ENCODE measurements at regions not wholly inside any gene's neighbourhood (a gene's known extent, or its start where the extent isn't known, plus 50 kb on each side); places are given as distances from the start of the nearest gene placed in this dataset.

- TF ChIP-seq TAF1 (IDR thresholded peaks at IDR 0.05; ENCODE audit: borderline replicate concordance, insufficient read depth, low read length) (no peak), REST (IDR thresholded peaks at IDR 0.05; ENCODE audit: insufficient read depth in 1 of 2, low read depth in 2 of 2, low read length in 2 of 2) (no peak), SIN3A (IDR thresholded peaks at IDR 0.05; ENCODE audit: borderline replicate concordance, insufficient read depth, low read length) (no peak), FOXP2 (optimal IDR thresholded peaks at IDR 0.05; ENCODE audit: borderline replicate concordance, extremely low read depth, extremely low read length, insufficient read depth) (no peak), POLR2AphosphoS5 (IDR thresholded peaks at IDR 0.05; ENCODE audit: low read depth, low read length) (no peak)
Measured at GRCh38 chr13:99702687-99703319, 201.5 kb downstream of the TM9SF2 start.

GRCh38 chr13:99700468-99700867 is 199.2 kb downstream of the TM9SF2 start:
- TF ChIP-seq TAF1 (IDR thresholded peaks at IDR 0.05; ENCODE audit: borderline replicate concordance, insufficient read depth, low read length) (no peak), SIN3A (IDR thresholded peaks at IDR 0.05; ENCODE audit: borderline replicate concordance, insufficient read depth, low read length) (no peak), POLR2AphosphoS5 (IDR thresholded peaks at IDR 0.05; ENCODE audit: low read depth, low read length) (no peak), REST (IDR thresholded peaks at IDR 0.05; ENCODE audit: insufficient read depth in 1 of 2, low read depth in 2 of 2, low read length in 2 of 2) (no peak), FOXP2 (optimal IDR thresholded peaks at IDR 0.05; ENCODE audit: borderline replicate concordance, extremely low read depth, extremely low read length, insufficient read depth) (no peak)

GRCh38 chr13:99698816-99699099 is 197.5 kb downstream of the TM9SF2 start:
- TF ChIP-seq TAF1 (IDR thresholded peaks at IDR 0.05; ENCODE audit: borderline replicate concordance, insufficient read depth, low read length) (no peak), SIN3A (IDR thresholded peaks at IDR 0.05; ENCODE audit: borderline replicate concordance, insufficient read depth, low read length) (no peak), FOXP2 (optimal IDR thresholded peaks at IDR 0.05; ENCODE audit: borderline replicate concordance, extremely low read depth, extremely low read length, insufficient read depth) (no peak), POLR2AphosphoS5 (IDR thresholded peaks at IDR 0.05; ENCODE audit: low read depth, low read length) (no peak), REST (IDR thresholded peaks at IDR 0.05; ENCODE audit: insufficient read depth in 1 of 2, low read depth in 2 of 2, low read length in 2 of 2) (no peak)

GRCh38 chr13:99698010-99698815 is 196.9 kb downstream of the TM9SF2 start:
- TF ChIP-seq TAF1 (IDR thresholded peaks at IDR 0.05; ENCODE audit: borderline replicate concordance, insufficient read depth, low read length) (no peak), SIN3A (IDR thresholded peaks at IDR 0.05; ENCODE audit: borderline replicate concordance, insufficient read depth, low read length) (no peak), FOXP2 (optimal IDR thresholded peaks at IDR 0.05; ENCODE audit: borderline replicate concordance, extremely low read depth, extremely low read length, insufficient read depth) (no peak), REST (IDR thresholded peaks at IDR 0.05; ENCODE audit: insufficient read depth in 1 of 2, low read depth in 2 of 2, low read length in 2 of 2) (no peak), POLR2AphosphoS5 (IDR thresholded peaks at IDR 0.05; ENCODE audit: low read depth, low read length) (no peak)

Measured in PFSK-1 (cell line).